Nephron (organoid): ENCODE measurements at regions not wholly inside any gene's neighbourhood (a gene's known extent, or its start where the extent isn't known, plus 50 kb on each side); places are given as distances from the start of the nearest gene placed in this dataset.
A peak's percentile ranks its signal among the peaks of the same experiment; 100 is the strongest.
"Not testable (repeated sequence)": the region's sequence is repeated elsewhere in the genome, so short reads cannot be mapped to it uniquely, and the experiment has no call there.

Experiments
- H3K27ac Mint-ChIP-seq, 3 experiments: 2 replicates each; pipeline ENCODE4 v1.8.0; 2020; ENCODE audit warnings: mixed read lengths in 3 of 3, mild to moderate bottlenecking in 2 of 3, moderate library complexity in 1 of 3
- H3K27me3 Mint-ChIP-seq: 2 replicates; pipeline ENCODE4 v1.8.0; 2021; ENCODE audit warnings: low read depth, mild to moderate bottlenecking, moderate library complexity, mixed read lengths
- H3K36me3 Mint-ChIP-seq: 2 replicates; pipeline ENCODE4 v1.8.0; 2020; ENCODE audit warnings: low read depth, mixed read lengths
- H3K4me1 Mint-ChIP-seq: 2 replicates; pipeline ENCODE4 v1.8.0; 2020; ENCODE audit warnings: mixed read lengths
- H3K4me3 Mint-ChIP-seq, 3 experiments: 2 replicates each; pipeline ENCODE4 v1.8.0; 2020; ENCODE audit warnings: mild to moderate bottlenecking in 3 of 3, mixed read lengths in 3 of 3, moderate library complexity in 2 of 3
- H3K9me3 Mint-ChIP-seq: 2 replicates; pipeline ENCODE4 v1.8.0; 2020; ENCODE audit warnings: mixed read lengths
- CTCF ChIP-seq, 3 experiments: fragments of 200-600 bp; sonication (generic); IDR thresholded peaks; one replicate each; pipeline ENCODE4 v1.5.0; 2021; ENCODE audit warnings: antibody characterized with exemption in 3 of 3; ENCODE audit not compliant: unreplicated experiment in 3 of 3

- TF ChIP-seq CTCF (IDR thresholded peaks at IDR 0.05; ENCODE audit: unreplicated experiment in 3 of 3): no peak
- H3K27me3 Mint-ChIP-seq: no peaks in the 10 kb centered on the region
- H3K4me3 Mint-ChIP-seq: no peak overlapping the region
- no peak overlapping the region for H3K27ac Mint-ChIP-seq
- H3K4me1 Mint-ChIP-seq: peaks cover 16% of the 10 kb centered on the region
- H3K36me3 Mint-ChIP-seq: no peaks in the 10 kb centered on the region
- no peaks in the 10 kb centered on the region for H3K9me3 Mint-ChIP-seq
Measured at GRCh38 chr7:79774150-79774549, 320.7 kb upstream of the MAGI2 start.

- no peak overlapping the region for H3K27ac Mint-ChIP-seq
- no peak for TF ChIP-seq CTCF (IDR thresholded peaks at IDR 0.05; ENCODE audit: unreplicated experiment in 3 of 3)
- H3K4me1 Mint-ChIP-seq: peaks cover 10% of the 10 kb centered on the region
- H3K9me3 Mint-ChIP-seq: no peaks in the 10 kb centered on the region
- H3K27me3 Mint-ChIP-seq: no peaks in the 10 kb centered on the region
- H3K36me3 Mint-ChIP-seq: no peaks in the 10 kb centered on the region
- H3K4me3 Mint-ChIP-seq: no peak overlapping the region
Measured at GRCh38 chr7:79770970-79771369, 317.5 kb upstream of the MAGI2 start.

GRCh38 chr7:79770063-79770462, 316.6 kb upstream of the MAGI2 start:
- H3K27ac Mint-ChIP-seq: peak overlapping the region in 2 of 3 experiments; percentile 16 to 21
- H3K36me3 Mint-ChIP-seq: no peaks in the 10 kb centered on the region
- no peak overlapping the region for H3K4me3 Mint-ChIP-seq
- peaks cover 10% of the 10 kb centered on the region for H3K4me1 Mint-ChIP-seq
- TF ChIP-seq CTCF (IDR thresholded peaks at IDR 0.05; ENCODE audit: unreplicated experiment in 3 of 3): no peak
- no peaks in the 10 kb centered on the region for H3K9me3 Mint-ChIP-seq
- no peaks in the 10 kb centered on the region for H3K27me3 Mint-ChIP-seq

GRCh38 chr7:79767876-79768560, 314.6 kb upstream of the MAGI2 start:
- H3K9me3 Mint-ChIP-seq, H3K36me3 Mint-ChIP-seq, H3K27me3 Mint-ChIP-seq, H3K27ac Mint-ChIP-seq, H3K4me3 Mint-ChIP-seq: not testable (repeated sequence)
- H3K4me1 Mint-ChIP-seq: peaks cover 10% of the 10 kb centered on the region

GRCh38 chr7:79767192-79767591, 313.7 kb upstream of the MAGI2 start:
- peaks cover 10% of the 10 kb centered on the region for H3K4me1 Mint-ChIP-seq
- not testable (repeated sequence) for H3K4me3 Mint-ChIP-seq, H3K36me3 Mint-ChIP-seq, H3K9me3 Mint-ChIP-seq, H3K27me3 Mint-ChIP-seq, H3K27ac Mint-ChIP-seq

GRCh38 chr7:79761876-79762429, 308.5 kb upstream of the MAGI2 start:
- Mint-ChIP-seq H3K27me3 (no peaks in the 10 kb centered on the region), H3K4me3 (no peak overlapping the region), H3K9me3 (peaks cover 16% of the 10 kb centered on the region), H3K36me3 (peaks cover 20% of the 10 kb centered on the region), H3K4me1 (no peaks in the 10 kb centered on the region), H3K27ac (peak overlapping the region in 1 of 3 experiments; percentile 65)
- no peak for TF ChIP-seq CTCF (IDR thresholded peaks at IDR 0.05; ENCODE audit: unreplicated experiment in 3 of 3)

GRCh38 chr7:79750941-79751340, 297.5 kb upstream of the MAGI2 start:
- H3K27ac Mint-ChIP-seq, H3K27me3 Mint-ChIP-seq, H3K36me3 Mint-ChIP-seq, H3K4me3 Mint-ChIP-seq, H3K4me1 Mint-ChIP-seq: not testable (repeated sequence)
- H3K9me3 Mint-ChIP-seq: peaks cover 28% of the 10 kb centered on the region
